GF-D8 (cell line): ENCODE measurements at regions not wholly inside any gene's neighbourhood (a gene's known extent, or its start where the extent isn't known, plus 50 kb on each side); places are given as distances from the start of the nearest gene placed in this dataset.

Experiments
- DNase-seq: peaks from one replicate; lab custom pipeline; 2025; lab: John Stamatoyannopoulos, UW

DNA sequence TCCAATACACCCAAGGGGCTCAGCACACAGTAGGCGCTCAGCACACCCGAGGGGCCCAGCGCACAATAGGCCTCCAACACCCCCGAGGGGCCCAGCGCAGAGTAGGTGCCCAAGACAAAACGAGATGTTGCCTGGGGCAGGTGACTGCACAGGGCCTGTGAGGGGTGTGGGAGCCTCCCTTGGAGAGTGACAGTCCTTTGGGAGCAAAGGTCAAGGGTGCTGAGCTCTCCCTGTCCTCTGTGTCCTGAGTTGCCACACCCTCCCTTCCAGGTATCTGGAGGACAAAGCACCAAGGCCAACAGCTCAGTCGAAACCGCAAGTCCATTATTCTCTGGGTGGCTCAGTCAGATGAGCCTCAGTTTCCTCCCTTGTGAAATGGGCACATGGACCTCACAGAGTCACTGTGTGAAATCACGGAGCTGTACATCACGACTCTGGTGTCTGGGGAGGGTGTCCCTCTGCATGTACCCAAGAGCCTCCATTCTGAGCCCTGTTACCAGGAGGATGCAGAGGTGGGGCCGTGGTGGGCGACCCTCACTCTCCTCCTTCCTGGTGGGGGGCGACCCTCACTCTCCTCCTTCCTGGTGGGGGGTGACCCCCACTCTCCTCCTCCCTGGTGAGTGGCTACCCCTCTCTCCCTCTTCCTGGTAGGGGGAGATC, 81.3 kb downstream of the FOXL3 start:
- no peak for DNase-seq

DNA sequence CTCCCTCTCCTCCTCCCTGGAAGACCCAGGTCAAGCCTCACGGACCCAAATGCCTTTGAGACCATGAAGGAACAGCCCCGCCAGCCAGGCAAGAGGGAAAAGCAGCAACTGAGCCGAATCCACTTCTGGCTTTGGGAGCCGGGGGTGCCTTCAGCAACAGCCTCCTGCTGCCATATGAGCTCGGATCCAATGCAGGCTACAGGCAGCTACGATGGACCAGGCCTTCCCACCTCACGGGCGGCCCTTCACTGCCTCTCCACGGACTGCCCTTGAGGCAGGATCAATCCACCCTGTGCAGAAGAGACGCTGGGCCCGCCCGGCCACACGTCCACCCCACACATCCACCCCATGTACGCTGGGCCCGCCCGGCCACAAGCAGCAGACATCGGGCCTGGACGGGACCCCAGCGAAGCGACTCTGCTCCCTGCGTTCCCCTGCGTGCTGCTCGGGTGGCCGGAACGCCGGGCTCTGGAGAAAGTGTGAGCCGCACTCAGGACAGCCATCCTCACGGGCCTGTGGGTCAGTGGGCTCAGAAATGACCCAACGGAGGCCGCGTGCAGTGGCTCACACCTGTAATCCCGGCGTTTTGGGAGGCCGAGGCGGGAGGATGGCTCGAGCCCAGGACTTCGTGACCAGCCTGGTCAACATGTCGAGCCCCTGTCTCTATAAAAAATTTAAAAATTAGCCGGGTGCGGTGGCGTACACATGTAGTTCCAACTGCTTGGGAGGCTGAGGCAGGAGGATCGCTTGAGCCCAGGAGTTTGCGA, 82.0 kb downstream of the FOXL3 start:
- DNase-seq, result no peak

DNA sequence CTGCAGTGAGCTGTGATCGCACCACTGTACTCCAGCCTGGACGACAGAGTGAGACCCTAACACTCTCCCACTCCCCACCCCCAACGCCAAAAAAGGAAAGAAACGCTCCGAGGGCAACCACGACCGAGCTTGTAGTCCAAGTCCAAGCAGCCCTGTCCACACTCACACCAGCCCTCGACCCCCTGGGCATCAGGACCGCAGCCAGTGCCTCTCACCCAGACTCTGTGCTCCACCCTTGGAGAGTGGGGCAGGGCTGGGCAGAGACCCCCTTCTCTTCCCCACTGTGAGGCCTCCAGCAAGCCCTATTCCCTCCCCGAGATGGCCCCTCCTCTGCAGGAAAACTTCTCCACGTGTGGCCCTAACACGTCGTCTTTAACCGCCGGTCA, 82.6 kb downstream of the FOXL3 start:
- DNase-seq, result no peak

DNA sequence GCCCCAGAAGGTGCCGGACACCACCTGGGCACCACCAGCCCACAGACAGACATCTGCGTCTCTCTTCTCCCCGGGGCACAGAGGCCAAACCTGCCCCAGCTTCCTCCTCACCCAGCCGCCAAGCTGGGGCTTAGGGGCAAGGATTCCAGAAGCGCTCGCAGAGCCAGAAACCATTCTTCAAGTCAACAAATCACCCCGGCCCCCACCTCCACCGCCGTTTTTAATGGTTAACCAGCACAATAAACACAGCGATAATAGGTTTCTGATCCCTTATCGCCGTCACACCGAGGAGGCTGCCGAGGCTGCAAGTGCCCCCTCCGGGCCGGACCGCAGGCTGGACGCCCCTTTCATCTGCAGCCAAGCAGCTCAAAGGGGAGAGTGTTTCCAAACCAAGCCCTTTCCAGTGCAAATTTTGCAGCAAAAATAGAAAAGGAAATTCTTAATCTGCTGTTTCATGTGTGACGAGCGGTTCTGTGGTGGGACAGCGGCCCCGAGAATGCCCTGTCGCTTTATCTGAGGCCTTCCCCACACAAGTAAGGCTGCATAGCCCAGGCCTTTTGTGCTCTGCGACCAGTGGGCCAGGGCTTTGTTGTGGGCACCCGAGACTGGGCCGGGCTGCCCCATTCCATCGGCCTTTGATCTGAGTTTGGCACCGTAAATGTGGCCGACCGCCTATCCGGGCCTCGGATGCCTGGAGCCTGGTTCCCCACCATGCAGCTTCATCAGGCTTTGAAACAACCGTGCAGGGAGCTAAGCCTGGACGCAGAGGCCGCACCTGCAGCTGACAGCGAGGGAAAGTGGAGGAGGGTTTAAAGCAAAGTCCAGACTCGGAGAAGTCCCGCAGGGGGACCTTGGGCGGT, 83.2 kb downstream of the FOXL3 start:
- DNase-seq, result no peak

DNA sequence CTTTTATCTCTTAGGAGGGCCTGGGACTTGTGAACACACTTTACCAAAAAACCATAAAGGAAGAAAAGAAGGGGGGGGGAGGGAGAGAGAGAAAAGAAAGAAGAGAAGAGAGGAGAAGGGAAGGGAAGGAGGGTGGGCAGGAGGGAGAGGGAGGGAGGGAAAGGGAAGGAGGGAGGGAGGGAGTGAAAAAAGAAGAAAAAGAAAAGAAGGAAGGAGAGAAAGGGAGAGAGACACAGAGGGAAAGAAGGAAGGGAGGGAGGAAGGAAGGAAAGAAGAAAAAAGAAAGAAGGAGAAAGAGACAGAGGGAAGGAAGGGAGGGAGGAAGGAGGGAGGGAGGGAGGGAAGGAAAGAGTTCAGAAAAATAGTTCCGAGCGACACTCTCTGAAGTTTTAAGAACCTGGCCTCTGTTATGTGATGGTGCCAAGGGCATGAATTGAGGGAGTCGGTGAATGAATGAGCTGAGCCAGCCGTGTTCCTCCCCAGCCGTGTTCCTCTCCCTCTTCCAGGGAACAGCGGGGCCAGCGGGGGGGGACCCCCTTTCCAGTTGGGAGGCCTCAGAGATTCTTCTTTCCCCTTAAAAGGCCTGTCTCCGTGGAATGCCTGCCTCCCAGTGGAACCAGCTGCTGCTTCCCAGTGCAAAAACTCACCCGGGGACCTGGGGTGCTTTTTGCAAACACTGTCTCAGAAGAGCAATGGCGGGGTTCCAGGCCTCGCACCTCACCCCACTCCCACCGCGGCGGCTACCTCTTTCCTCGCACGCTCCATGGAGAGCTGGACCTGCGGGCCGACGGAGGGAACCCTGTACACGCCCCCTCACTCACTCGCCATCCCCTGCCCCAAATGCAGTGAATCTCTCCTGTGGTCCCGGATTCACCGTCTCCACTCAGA, 84.1 kb downstream of the FOXL3 start:
- DNase-seq, result no peak

DNA sequence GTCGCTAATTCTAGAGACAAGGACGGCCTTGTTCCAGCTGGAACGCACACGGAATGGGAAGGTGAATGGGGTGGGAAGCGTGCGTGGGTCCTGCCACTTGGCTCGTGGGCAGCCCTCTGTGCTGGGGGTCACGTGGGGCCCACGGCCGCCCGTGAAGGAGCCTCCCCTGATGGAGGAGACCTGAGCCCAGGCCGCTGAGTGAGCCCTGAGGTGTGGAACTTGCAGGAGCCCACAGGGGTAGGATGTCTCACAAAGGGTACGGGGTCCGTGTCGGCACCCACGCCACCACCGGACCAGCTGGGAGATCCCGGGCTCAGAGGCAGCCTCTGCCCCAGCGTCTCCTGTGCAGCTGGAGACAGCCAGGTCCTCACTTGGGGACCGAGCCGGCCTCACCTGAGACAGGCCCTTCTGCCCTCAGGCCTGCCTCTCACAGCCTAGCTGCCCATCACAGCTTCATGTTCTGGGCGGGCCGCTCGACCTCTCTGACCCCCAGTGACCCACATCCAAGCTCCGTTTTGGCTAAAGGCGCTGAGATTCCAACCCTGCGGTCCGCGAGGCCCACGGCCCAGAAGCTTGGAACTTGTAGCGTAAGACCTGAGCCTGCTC, 84.8 kb downstream of the FOXL3 start:
- DNase-seq, result no peak

DNA sequence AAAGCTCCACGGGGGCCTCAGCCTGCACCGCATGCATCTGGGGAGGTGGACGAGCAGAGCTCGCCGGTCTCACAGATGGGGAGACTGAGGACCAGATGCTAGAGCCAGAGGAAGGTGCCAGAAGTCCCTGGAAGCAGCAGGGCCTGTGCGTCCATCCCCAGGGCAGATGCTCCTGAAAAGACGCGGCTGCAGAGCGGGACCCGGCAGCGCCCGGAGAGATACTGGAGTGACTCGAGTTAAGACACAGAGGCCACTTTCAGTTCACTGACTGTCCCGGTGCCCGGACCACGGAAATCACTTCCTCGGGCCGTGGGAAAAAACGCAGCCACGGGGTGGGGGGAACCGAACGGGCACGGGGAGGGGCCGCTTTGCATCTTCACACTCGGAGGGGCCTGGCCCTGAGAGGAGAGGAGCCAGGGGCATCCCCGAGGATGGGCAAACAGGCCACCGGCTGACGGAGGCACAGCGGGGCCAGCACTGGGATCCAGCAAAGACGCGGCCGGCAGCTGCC, 85.4 kb downstream of the FOXL3 start:
- no peak for DNase-seq

DNA sequence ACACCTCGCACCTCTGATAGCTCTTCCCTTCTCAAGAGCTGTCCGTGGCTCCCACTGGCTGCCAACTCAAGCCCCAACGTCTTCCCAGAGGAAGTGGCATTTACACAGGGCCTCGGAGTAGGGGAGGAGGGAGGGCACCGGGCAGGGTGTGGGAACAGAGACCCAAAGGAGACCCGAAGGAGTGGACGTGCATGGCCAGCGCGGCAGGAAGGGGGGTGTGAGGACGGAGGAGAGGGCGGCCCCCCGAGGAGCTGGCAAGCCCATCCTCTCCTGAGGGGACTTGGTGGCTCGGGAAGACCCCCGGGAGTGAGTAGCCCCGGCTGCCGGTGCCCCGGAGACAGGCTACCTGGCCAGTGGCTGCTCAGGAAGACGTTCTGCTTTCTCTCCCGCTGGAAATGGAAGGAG, 85.9 kb downstream of the FOXL3 start:
- no peak for DNase-seq

DNA sequence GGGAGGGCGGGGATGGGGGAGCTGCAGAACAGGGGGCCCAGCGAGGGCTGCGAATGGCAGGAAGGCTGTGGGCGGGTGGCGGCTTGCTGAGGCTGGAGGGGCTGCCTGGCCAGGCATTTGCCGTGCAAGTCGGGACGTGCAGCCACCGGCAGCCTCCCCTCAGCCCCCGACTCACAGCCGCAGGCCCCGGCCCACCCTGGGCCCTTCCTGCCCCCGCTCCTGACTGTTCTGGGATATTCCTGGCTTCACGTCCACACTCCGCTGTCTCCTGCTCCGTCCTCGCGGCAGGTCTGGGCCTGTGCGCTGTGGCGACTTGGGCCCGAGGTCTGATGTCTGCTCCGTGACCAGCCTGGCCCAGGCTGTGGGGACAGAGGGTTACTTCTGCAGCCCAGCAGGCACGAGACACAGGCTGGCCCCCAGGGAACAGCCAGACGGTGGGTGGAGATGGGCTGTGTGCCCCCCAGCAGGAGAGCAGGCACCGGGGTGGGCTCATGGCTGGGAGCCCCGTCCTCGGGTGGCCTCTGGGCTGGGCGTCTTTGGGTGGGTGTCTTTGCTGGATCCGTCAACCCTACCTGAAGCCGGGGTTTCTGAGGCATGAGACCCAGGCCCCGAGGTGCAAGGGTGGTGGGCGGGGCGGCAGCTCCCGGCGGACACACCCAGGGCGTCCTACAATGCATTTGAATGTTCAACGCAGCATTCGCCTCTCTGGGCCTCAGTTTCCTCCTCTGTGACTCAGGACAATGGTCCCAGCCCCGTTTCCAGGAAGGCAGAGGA, 86.5 kb downstream of the FOXL3 start:
- DNase-seq, result no peak

DNA sequence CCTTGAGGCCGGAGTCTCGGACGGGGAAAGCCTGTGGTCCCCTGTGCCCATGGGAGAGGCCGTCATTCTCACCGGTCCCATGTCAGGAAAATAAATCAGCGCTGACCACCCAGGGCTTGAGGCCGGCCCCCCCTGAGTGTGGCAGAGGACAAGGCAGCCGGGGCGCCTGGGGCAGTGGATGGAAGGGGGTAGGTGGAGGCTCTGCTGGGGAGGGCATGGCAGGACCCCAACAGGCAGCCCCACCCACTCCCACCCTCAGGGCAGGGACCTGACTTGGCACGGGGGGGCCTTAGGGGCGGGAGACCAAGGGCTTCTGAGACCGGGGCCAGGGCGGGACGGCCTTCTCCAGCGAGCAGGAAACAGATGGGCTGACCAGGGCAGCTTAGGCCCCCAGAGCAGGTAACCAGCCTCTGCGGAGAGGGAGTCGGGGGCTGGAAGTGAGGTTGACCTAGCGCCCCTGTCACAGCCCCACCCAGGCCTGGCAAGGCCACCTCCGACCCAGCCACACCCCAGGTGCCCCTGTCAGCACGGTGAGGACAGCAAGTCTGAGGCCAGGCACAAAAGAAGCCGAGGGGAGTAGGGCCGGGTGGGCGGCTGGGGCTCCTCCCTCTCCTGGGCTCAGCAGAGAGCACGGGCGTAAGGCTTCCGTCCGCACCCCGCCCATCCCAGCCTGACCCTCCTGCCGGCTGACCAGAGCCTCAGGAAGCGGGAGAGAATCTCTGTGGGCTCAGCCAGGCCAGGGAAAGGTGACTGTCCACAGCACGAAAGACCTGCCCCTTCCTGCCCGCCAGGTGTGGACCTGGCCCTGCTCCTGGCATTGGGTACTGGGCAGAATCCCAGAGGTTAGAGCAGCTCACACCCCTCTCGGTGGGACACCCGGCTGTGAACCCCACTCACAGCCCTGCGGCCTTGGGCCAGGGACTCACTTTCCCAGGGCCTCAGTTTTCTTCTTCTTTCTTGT, 87.4 kb downstream of the FOXL3 start:
- DNase-seq, result no peak

DNA sequence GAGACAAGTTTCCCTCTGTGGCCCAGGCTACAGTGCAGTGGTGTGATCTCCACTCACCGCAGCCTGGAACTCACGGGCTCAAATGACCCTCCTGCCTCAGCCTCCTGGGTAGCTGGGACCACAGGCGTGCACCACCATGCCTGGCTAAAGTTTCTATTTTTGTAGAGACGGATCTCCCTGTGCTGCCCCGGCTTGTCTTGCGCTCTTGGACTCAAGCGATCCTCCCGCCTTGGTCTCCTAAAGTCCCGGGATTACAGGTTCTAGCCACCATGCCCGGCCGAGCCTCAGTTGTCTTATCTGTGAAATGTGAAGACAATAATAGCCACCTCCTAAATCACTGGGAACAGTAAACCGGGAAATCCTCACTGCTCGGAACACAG, 88.1 kb downstream of the FOXL3 start:
- no peak for DNase-seq

DNA sequence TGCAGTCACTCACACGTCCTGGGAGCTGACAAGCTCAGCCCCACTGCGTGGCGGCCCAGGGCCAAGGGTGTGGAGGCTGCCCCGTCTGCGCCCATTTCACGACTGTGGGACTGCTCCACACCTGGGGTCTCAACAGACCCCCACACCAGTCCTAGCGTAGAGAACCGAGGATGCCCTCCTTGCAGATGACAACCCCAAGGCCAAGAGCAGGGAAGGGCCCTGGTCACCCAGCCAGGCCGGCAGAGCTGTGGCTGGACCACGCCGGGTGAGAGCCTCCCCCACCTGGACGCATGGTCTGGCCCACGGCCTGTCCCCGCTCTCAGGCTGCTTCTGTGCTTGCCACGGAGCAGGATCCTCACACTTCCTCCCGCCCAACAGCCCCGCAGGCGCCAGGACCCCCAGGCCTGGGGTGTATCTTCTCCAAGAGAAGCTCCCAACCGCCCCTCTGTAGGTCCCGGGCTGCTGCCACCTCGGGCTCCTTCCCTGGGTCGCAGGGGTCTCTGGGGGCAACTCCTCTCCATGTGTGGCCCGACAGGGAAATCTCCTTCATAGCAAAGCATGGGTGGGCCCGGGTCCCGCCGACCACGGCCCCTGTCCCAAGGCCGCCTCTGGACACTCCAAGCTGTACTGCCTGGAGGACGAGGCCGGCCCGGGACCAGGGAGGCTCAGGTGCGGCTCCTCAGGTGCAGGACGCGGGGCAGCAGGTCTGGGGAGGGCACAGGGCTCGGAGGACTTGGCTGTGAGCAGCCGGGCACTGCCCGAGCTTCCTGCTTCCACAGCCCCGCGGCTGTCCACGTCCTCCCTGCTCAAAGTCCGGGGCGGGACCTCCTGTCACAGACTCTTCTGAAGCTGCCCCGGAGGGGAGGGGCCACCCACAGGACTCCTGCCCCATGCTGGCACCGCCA, 88.8 kb downstream of the FOXL3 start:
- no peak for DNase-seq

DNA sequence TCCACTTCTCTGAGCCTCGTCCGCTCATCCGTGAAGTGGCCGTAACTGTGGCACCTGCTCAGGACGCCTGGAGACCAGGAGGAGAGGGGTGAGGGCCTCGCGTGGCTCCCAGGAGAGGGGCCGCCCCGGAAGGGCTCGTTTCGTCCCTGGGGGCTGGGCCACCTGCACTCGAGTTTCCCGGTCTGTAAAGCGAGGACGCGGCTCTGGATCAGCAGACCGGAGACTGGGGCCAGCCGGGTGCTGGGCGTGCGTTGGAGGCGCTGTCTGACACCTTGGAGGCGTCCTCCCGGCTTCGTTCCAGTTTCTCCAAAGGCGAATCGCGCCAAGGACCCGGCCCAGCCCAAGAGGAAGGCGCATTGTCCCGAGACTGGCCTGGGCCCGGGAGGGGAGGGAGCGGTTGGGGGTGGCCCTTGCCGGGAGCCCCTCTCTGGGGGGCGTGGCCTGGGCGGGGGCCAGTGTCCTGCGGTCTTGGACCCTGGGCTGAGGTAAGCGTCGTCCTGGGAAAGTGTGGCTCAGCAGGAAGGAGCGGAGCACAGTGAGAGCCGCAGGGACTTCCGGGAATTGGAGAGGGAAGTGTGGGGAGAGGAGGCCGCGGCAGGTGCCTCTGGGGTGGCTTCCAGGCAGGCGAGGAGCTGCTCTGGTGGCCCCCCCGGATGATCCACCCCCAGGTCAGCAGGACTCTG, 89.6 kb downstream of the FOXL3 start:
- no peak for DNase-seq

DNA sequence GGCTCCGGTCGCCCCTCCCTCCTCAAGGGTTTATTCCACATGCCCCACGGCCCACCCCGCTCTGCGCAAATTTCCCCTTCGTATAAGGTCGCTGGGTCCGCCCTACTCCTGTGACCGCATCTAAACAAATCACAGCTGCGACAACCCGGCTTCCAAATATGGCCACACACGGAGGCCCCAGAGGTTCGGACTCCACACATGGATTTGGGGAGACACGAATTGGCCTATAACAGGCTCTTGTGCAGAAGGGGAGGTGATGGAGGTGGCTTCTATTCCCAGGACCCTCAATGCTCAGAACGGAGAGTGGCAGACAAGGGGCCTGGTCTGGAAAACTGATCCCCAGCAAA, 90.1 kb downstream of the FOXL3 start:
- DNase-seq, result no peak

DNA sequence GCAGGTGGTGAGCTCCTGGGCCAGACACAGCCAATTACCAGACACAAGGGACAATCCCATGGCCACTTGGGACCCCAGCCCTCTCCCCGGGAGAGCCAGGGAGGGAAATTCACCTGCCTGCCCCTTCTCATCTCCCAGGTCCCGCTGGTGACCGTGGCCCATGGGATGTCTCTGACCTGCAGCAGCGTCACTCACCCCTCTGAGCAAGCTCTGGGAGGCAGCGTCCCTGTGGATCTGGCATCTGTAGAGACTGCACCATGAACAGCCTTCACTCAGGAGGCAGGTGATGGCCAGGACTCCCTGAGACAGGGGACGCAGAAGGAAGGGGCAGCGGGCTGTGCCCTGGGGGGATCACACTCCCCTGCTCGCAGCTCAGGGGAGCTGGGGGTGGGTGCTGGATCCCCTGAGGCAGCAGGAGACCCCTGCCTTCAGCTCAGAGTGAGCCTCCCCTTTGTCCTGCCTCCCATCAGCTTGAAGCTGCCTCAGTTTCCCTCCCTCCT, 90.8 kb downstream of the FOXL3 start:
- no peak for DNase-seq

DNA sequence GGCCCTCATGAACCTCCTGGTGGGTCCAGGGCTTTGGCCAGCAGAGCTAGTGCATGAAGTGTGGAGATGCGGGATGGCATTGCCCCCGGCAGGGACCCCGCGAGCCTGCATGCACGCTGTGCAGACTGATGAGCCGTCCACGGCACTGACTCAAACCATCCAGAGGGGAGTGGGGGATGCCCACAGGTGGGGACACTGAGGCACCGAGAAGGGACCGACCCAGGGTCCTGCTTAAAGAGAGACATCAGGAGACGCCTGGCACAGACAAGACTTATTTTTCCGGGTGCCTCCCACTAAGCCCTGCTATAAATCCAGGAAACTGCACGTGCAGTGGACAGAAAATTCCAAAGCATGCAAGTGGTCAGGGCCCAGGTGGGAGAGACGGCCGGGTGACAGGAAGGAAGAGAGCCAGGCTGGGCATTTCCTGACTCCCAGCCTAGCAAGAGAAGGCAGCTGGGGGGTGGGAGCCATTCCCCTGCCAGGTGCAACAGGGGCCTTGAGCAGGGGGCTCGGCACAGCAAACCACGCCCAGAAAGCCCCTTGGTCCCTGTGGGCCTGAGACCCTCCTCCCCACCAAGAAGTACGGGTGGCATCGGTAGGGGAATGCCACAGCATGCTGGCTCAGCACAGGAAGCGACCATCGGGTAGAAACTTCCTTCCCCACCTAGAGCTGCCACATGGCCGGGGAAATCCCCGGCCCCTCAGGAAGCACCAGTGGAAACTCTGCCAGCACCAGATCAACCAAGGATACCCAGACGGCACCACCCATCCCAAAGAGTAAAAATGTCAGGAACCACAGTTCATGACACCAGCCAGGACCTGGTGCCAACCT, 91.5 kb downstream of the FOXL3 start:
- no peak for DNase-seq

DNA sequence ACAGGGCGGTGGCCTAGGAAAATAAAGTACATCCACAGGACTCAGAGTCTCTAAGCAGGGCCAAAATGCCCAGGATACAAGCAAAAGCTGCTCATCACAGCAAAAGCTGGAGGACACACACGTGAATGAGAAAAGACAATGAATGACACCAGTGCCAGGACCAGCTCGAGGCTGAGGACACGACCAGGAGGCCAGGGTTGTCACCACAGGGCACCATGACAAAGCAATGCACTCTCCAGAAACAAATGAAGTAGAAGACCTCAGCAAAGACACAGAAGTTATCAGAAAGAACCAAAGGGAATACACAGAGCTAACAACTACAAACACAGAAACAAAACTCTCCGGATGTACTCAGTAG, 92.1 kb downstream of the FOXL3 start:
- DNase-seq, result no peak
